ENCODE measurements at regions not wholly inside any gene's neighbourhood (a gene's known extent, or its start where the extent isn't known, plus 50 kb on each side); places are given as distances from the start of the nearest gene placed in this dataset.
A peak's percentile ranks its signal among the peaks of the same experiment; 100 is the strongest.

GRCh38 chr7:43021431-43021830 is 89.3 kb downstream of the MRPL32 start:
- DNase-seq (ENCODE audit: low read depth in 1 of 2, low spot score in 2 of 2) (no peak), FAIRE-seq (no peak)
- H3K18ac ChIP-seq (ENCODE audit: extremely low read depth, low read length), result no peak overlapping the region
- no peaks in the 10 kb centered on the region for H3K79me1 ChIP-seq (ENCODE audit: low read depth, low read length)
- no peak overlapping the region for H2BK12ac ChIP-seq (ENCODE audit: low read depth, low read length)
- H2BK20ac ChIP-seq (ENCODE audit: low read length), result no peak overlapping the region
- H3K4me3 ChIP-seq (ENCODE audit: extremely low read depth in 1 of 4, insufficient read depth in 2 of 4, low read depth in 3 of 4, low read length in 4 of 4), result no peak overlapping the region
- no peaks in the 10 kb centered on the region; a peak in 1 of 7 replicates for H3K4me1 ChIP-seq (replicated peaks in 1 of 4; ENCODE audit: control insufficient read depth in 3 of 4, insufficient read depth in 4 of 4, low read length in 3 of 4)
- no peak overlapping the region for H4K91ac ChIP-seq (replicated peaks; ENCODE audit: insufficient read length, low read length)
- no peak overlapping the region for H3K9ac ChIP-seq (replicated peaks in 1 of 4; ENCODE audit: extremely low read depth in 1 of 4, low read depth in 3 of 4, low read length in 3 of 4)
- H4K5ac ChIP-seq (ENCODE audit: insufficient read length, low read depth, low read length), result no peak overlapping the region
- no peaks in the 10 kb centered on the region for H4K20me1 ChIP-seq (replicated peaks in 1 of 2; ENCODE audit: control insufficient read depth in 1 of 2, insufficient read depth in 2 of 2, low read length in 2 of 2)
- H3K23ac ChIP-seq (ENCODE audit: insufficient read length), result no peak overlapping the region
- WGBS, 2 experiments (ENCODE audit: extremely low coverage in 1 of 2, insufficient coverage in 1 of 2, insufficient read length in 1 of 2, insufficient replicate concordance in 2 of 2, low coverage in 1 of 2, low lambda C conversion rate in 2 of 2, missing lambda C conversion rate in 1 of 2), result 94% methylated on average over 3 of the region's 3 CpGs; no CpG with 5 or more reads in 1 of the 2 experiments
- H3K9me3 ChIP-seq (ENCODE audit: insufficient read depth in 2 of 2, low read depth in 1 of 2, low read length in 1 of 2), result no peaks in the 10 kb centered on the region
- no peaks in the 10 kb centered on the region for H3K27me3 ChIP-seq (replicated peaks in 1 of 4; ENCODE audit: control insufficient read depth in 3 of 4, extremely low read depth in 1 of 4, insufficient read depth in 3 of 4, low read length in 3 of 4)
- H3K4ac ChIP-seq (replicated peaks; ENCODE audit: insufficient read length, low read depth, low read length), result no peak overlapping the region
- no peak overlapping the region for H2AK5ac ChIP-seq (ENCODE audit: low read depth, low read length)
- H3K27ac ChIP-seq (ENCODE audit: low read depth, low read length), result no peak overlapping the region
- peak overlapping the region; percentile 60; the same call in 1 of the 2 replicates for H2AFZ ChIP-seq (ENCODE audit: low read length)
- H2BK5ac ChIP-seq (ENCODE audit: low read depth, low read length), result no peak overlapping the region
- no peak overlapping the region for H3K4me2 ChIP-seq (ENCODE audit: insufficient read depth in 1 of 2, low read depth in 2 of 2, low read length in 2 of 2)
- H3K14ac ChIP-seq (ENCODE audit: insufficient read length), result no peak overlapping the region
- no peak overlapping the region for H3K56ac ChIP-seq (replicated peaks; ENCODE audit: insufficient read length, low read depth, low read length)
- H3K23me2 ChIP-seq (ENCODE audit: low read depth, low read length), result no peaks in the 10 kb centered on the region
- H3K79me2 ChIP-seq (ENCODE audit: control insufficient read depth in 1 of 2, insufficient read depth in 2 of 2, low read length in 2 of 2), result no peaks in the 10 kb centered on the region
- POLR2A ChIA-PET (ENCODE audit: partially characterized antibody), result no interaction called here
- H2BK15ac ChIP-seq (ENCODE audit: low read length), result no peak overlapping the region
- no peak overlapping the region for H4K8ac ChIP-seq (ENCODE audit: extremely low read depth, insufficient read depth, low read length)
- H2BK120ac ChIP-seq (replicated peaks; ENCODE audit: low read depth, low read length), result no peak overlapping the region
- TF ChIP-seq HDAC6 (IDR thresholded peaks at IDR 0.05; ENCODE audit: low read depth, low read length), result no peak
- TF ChIP-seq POLR2A (IDR thresholded peaks at IDR 0.05; ENCODE audit: control extremely low read depth in 1 of 2, low read depth in 2 of 2, low read length in 2 of 2), result no peak
- no peak for TF ChIP-seq PHF8 (conservative IDR thresholded peaks at IDR 0.05; ENCODE audit: low read depth, low read length)
- TF ChIP-seq E2F6 (IDR thresholded peaks at IDR 0.05), result no peak
- no peak for TF ChIP-seq YY1 (IDR thresholded peaks at IDR 0.05; ENCODE audit: low read depth, low read length)
- no peak for TF ChIP-seq RAD21 (IDR thresholded peaks at IDR 0.05 in 1 of 2, conservative IDR thresholded peaks at IDR 0.05 in 1 of 2; ENCODE audit: low read depth in 2 of 2, low read length in 2 of 2)
- no peak for TF ChIP-seq BRCA1 (IDR thresholded peaks at IDR 0.05; ENCODE audit: low read depth, low read length)
- no peak for TF ChIP-seq NRF1 (IDR thresholded peaks at IDR 0.05; ENCODE audit: low read depth, low read length)
- no peak for TF ChIP-seq SP2 (IDR thresholded peaks at IDR 0.05; ENCODE audit: low read length)
- no peak for TF ChIP-seq GABPA (IDR thresholded peaks at IDR 0.05; ENCODE audit: borderline replicate concordance, insufficient read depth, low read length)
- no peak for TF ChIP-seq CTBP2 (IDR thresholded peaks at IDR 0.05; ENCODE audit: borderline replicate concordance, insufficient read depth, insufficient read length, low read length)
- no peak for TF ChIP-seq NANOG (IDR thresholded peaks at IDR 0.05; ENCODE audit: insufficient read depth, low read depth, low read length, poor library complexity, severe bottlenecking)
- CTCF ChIA-PET (ENCODE audit: partially characterized antibody), result interaction anchor here (1.2 kb wide), 1 partner anchor 80 kb away, joined by 6 read pairs; no protein-coding TSS in a partner anchor
- H3K36me3 ChIP-seq (ENCODE audit: control insufficient read depth in 2 of 4, insufficient read depth in 4 of 4, low read length in 3 of 4), result no peaks in the 10 kb centered on the region

Data from H1 (cell line).